DMS 273 treated with DMSO at 0.1 percent for 48 hours (cell line): ENCODE measurements at regions not wholly inside any gene's neighbourhood (a gene's known extent, or its start where the extent isn't known, plus 50 kb on each side); places are given as distances from the start of the nearest gene placed in this dataset.
"Not testable (repeated sequence)": the region's sequence is repeated elsewhere in the genome, so short reads cannot be mapped to it uniquely, and the experiment has no call there.

Experiments used
- DNase-seq: peaks from one replicate; lab custom pipeline; 2025; lab: John Stamatoyannopoulos, UW

DNA sequence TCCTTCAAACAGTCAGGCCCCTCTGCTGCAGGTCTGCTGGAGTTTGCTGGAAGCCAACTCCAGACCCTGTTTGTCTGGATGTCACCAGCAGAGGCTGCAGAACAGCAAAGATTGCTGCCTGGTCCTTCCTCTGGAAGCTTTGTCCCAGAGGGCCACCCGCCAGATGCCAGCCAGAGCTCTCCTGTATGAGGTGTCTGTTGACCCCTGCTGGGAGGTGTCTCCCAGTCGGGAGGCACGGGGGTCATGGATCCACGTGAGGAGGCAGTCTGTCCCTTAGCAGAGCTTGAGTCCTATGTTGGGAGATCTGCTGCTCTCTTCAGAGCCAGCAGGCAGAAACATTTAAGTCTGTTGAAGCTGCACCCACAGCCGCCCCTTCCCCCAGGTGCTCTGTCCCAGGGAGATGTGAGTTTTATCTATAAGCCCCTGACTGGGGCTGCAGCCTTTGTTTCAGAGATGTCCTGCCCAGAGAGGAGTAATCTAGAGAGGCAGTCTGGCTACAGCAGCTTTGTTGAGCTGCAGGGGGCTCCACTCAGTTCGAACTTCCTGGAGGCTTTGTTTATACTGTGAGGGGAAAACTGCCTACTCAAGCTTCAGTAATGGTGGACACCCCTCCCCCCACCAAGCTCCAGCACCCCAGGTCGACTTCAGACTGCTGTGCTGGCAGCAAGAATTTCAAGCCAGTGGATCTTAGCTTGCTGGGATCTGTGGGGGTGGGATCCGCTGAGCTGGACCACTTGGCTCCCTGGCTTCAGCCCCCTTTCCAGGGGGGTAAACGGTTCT lies 72.1 kb downstream of the OGFRL1 start:
- DNase-seq, result not testable (repeated sequence)

DNA sequence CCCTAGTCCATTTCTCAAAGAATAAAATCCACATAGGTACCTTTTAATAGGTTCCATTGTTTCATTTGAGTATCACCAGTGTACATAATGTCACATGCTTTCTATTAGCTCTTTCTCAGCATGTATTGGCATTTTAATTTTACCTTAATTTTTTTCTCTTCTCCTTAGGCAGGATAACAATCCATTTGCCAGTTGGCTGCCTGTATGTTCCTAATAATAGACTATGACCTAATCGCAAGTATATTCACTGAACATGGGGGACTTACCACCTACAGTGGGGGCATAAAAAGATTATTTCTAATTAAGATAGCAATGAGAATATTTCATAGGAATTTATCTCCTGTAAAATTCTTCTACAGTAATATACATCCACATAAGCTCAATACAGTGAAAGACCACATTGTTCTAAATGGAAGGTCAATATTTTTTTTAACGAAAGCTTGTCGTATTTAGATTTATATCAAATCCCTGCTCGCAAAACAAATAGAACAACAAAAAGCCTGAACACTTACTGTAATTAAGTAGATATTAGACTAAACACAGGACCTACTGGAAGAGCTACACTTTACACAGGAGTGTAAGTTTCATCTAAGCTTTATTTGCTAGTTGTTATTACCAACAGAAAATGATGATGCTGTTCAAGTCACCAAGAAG lies 76.4 kb downstream of the OGFRL1 start:
- no peak for DNase-seq

GRCh38 chr6:71367756-71368155 lies 79.1 kb downstream of the OGFRL1 start:
- no peak for DNase-seq

- no peak for DNase-seq
These were observed 79.7 kb downstream of the OGFRL1 start for GRCh38 chr6:71368284-71368683.

DNA sequence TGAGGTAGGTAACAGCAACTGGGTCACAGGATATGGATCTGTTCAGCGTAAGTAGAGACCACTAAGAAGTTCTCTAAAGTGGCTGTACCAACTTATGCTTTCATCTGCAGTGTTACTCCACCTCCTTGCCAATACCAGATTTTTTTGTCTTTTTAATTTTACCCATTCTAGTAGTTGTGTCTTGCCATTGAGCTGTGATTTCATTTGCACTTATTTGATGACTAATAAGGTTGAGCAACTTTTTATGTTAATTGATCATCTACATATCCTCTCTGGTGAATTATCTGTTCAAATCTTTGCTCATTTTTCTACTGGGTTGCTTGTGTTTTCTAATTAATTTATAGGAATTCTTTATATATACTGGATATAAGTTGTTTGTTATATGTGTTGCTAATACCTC lies 82.9 kb downstream of the OGFRL1 start:
- DNase-seq, result no peak

- no peak for DNase-seq
These were observed 85.3 kb downstream of the OGFRL1 start for GRCh38 chr6:71373943-71374342.

DNA sequence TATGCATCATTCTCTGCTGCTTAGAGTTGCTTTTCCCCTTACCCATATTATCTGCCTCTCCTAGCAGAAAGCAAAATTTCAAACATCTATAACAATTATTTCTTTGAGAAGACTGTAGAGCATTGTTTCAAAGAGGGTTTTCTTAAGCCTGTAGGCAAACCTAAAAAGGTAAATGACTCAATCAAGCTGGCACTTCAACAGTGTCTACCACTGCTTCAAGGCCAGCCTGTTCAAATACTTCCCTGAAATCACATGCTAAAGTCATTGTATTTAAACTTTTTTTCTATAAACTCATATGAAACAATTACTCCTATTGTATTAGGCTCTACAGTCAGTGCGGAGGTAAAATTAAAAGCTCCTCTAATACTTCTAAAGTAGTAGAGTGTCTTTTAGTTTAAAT lies 87.1 kb downstream of the OGFRL1 start:
- DNase-seq, result no peak

DNA sequence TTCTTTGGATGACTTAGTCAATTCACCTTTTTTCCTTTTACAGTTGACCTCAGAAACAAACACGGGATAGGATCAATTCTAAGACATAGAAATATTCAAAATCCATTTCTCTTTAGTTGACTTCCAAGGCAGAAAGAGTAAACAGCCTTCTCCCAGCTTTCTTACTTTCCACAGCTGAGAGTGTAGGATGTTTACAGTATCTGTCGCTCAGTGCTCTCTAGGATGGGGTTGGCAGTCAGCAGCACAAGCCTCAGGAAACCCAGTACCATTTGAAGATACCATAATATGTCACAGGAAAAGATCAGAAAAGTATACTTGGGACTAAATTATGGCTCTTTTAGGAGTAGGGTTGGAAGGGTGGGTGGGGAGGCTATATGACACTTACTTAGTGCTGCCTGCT lies 88.2 kb downstream of the OGFRL1 start:
- no peak for DNase-seq

DNA sequence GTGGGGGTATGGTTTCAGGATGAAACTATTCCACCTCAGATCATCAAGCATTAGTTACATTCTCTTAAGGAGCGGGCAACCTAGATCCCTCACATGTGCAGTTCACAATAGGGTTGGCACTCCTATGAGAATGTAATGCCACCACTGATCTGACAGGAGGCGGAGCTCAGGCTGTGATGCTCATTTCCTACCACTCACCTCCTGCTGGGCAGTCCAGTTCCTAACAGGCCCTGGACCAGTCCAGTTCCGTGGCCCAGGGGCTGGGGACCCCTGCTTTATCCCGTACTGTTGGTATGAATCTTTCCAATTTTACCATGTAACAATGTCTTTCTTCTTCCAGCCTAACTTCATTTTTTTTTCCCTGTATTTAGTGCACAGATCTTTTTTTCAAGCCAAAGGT lies 94.9 kb downstream of the OGFRL1 start:
- no peak for DNase-seq

DNA sequence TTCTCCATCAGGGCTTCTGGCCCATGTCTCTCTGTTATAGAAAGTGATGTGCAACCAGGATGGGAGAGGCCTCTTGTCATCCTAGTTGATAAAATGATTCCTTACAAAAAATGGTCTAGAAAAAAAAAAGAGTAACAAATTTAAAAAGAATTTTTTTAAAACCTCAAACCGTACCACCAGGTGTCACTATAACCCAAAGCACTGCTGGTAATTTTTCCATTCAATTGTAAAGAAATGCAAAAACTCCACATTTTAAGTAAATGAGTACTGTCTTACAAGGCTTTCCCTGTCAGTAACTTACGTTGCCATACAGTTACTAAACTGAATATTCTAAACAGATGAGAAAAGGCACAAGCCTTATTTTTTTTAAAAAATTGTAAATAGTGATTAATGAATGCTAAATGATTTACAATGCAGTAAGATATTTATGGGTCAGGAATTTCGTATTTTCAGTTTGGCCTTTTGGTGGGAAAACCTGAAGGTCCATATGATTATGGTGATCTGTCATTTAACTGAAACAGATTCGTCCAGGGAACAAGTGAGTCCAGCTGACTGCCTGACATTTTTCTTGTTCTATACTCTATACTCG lies 95.4 kb downstream of the OGFRL1 start:
- no peak for DNase-seq

- DNase-seq, result no peak
These were observed 96.7 kb downstream of the OGFRL1 start for GRCh38 chr6:71385111-71385822.

GRCh38 chr6:71386215-71386614 lies 97.6 kb downstream of the OGFRL1 start:
- no peak for DNase-seq

DNA sequence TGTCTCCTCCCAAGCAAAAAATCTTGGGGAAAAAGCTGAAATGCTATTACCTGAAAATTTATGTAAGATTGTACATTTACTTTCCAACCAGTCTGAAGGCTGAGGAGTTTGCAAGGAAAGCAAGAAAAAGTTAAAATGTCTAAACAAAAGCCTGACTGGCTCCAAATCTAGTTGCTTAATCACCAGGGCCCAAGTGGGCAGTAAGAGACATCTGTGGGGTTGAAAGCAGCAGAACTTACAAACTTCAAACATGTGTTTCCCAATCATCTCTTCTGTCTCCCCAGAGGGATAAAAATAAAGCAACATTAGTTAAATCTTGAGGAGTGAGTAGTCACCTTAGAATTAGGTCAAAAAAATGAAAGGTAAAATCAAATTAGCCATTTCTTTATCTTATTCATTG lies 98.6 kb downstream of the OGFRL1 start:
- no peak for DNase-seq

- DNase-seq, result no peak
These were observed 99.6 kb downstream of the OGFRL1 start for GRCh38 chr6:71388068-71388744.

GRCh38 chr6:71388856-71389527 lies 100.4 kb downstream of the OGFRL1 start:
- no peak for DNase-seq

DNA sequence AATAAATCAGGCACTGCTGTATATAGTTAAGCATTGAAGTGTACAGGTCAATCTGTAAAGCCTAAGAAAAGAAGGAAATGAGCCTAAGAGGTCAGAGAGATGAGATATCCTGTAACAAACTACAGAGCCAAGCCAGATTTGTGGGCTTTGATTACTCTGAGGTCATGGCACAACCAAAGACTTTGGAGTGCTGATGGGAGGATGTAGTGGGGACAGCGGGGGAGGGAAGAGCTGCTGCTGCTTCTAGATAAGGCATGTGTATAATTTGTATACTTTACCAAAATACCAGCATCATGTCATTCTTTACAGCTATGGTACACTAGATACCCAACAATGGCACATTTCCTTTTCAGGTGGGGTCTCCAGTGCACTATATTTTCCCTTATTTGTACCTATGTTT lies 102.5 kb downstream of the OGFRL1 start:
- DNase-seq, result no peak

- DNase-seq, result no peak
These were observed 103.7 kb downstream of the OGFRL1 start for GRCh38 chr6:71392276-71392675.

DNA sequence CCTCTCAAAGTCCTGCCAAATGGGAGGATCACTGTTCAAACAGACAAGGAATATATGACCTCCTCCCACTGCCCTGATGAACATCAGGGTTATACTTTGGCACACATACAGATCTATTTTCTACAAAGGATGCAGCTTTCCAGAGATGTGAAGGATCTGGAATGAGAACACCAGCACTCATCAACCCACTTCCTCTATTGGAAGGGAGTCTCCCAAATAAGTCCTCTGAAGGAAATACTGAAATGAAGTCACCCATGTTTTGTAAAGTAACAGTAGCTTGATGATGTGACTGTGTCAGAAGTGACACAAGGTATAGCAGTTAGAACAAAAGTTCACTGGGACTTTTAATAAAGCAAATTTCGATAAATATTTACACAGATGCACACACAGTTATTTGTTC lies 104.9 kb downstream of the OGFRL1 start:
- no peak for DNase-seq

- no peak for DNase-seq
These were observed 105.4 kb downstream of the OGFRL1 start for GRCh38 chr6:71393981-71394432.

DNA sequence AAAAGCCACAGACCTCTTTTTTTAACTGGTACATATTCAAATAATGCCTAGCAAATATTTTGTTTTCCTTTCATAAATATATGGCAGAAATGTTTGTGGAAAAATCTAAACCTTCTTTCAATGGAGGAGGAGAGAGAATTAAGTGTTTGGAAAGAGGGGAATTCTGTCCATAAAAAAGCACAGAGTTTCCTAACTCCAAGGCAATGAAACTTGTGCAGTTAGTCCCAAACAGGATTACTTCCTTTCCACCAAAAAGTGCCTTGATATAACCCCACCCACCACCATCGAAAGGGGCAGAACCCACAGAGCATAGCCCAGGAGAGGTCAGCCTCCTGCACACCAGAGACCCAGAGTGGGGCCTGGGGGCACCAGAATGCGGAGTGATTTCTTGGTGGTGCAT lies 106.3 kb downstream of the OGFRL1 start:
- no peak for DNase-seq

DNA sequence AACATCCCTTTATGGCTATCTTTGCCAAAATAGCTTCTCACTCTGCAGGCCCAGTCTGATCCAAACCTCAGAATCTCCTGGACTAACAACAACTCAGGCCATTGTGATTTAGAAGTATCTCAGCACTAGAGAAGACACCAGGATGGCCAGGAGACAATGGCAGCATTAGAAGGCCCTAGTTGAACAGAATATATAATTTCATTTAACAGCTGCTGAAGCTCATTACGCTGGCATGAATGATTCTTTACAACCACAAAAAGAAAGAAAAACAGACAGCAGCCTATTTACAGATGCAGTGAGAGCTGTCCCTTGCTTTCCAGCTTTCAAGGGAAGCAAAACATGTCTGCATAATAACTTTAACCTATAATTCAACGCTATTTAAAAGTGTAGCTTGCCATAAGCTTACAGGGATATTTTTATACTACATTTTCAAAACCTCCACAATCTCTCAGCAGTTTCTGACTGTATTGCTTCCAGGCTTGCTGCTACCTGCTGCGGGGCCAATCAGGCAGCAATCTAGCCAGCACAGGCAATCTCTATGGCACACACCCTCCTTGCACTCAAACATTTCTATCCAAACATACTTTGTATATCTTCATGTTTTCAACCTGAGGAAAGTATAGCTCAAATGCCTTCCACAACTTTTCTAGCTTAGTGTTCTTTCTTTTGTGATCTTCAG lies 107.3 kb downstream of the OGFRL1 start:
- no peak for DNase-seq
